Neural progenitor cell (in vitro differentiated cells): ENCODE measurements at regions not wholly inside any gene's neighbourhood (a gene's known extent, or its start where the extent isn't known, plus 50 kb on each side); places are given as distances from the start of the nearest gene placed in this dataset.

ENCODE experiments used
- DNase-seq: peaks from one replicate; pipeline ENCODE4 v3.0.0-alpha.2; 2016; ENCODE audit warnings: low spot score
- H2AFZ ChIP-seq: fragments of 200-600 bp; sonication (generic); replicated peaks from 2 replicates; pipeline ENCODE4 v1.6.1; 2016; ENCODE audit warnings: antibody characterized with exemption
- H3F3A ChIP-seq: fragments of 200-600 bp; sonication (generic); 2 replicates; pipeline ENCODE4 v1.6.1; 2016; ENCODE audit warnings: antibody characterized with exemption, low read depth
- H3K27ac ChIP-seq: fragments of 200-600 bp; sonication (generic); 2 replicates; pipeline ENCODE4 v1.5.1; 2016; ENCODE audit warnings: mild to moderate bottlenecking
- H3K27me3 ChIP-seq: fragments of 200-600 bp; sonication (generic); 2 replicates; pipeline ENCODE4 v1.6.1; 2016; ENCODE audit warnings: mild to moderate bottlenecking, moderate library complexity
- H3K36me3 ChIP-seq: fragments of 200-600 bp; sonication (generic); 2 replicates; pipeline ENCODE4 v1.5.1; 2016
- H3K4me1 ChIP-seq: fragments of 200-600 bp; sonication (generic); 2 replicates; pipeline ENCODE4 v1.6.1; 2016; ENCODE audit warnings: mixed run types
- H3K4me2 ChIP-seq: fragments of 200-600 bp; sonication (generic); 2 replicates; pipeline ENCODE4 v1.6.1; 2016
- H3K4me3 ChIP-seq: fragments of 200-600 bp; sonication (generic); 2 replicates; pipeline ENCODE4 v1.5.1; 2016
- H3K79me2 ChIP-seq: fragments of 200-600 bp; sonication (generic); 2 replicates; pipeline ENCODE4 v1.6.1; 2016; ENCODE audit warnings: low read depth
- H3K9ac ChIP-seq: fragments of 200-600 bp; sonication (generic); 2 replicates; pipeline ENCODE4 v1.6.1; 2016
- H3K9me3 ChIP-seq: fragments of 200-600 bp; sonication (generic); 2 replicates; pipeline ENCODE4 v1.5.1; 2016; ENCODE audit warnings: low read depth
- H4K20me1 ChIP-seq: fragments of 200-600 bp; sonication (generic); 2 replicates; pipeline ENCODE4 v1.6.1; 2016; ENCODE audit warnings: low read depth
- H3K27ac Mint-ChIP-seq: 3 replicates; pipeline ENCODE4 v1.8.0; 2021; ENCODE audit warnings: mixed read lengths
- H3K27me3 Mint-ChIP-seq: 2 replicates; pipeline ENCODE4 v1.8.0; 2022; ENCODE audit warnings: low read depth, mild to moderate bottlenecking, inconsistent platforms, moderate library complexity, mixed read lengths; ENCODE audit not compliant: insufficient read depth
- H3K36me3 Mint-ChIP-seq: 3 replicates; pipeline ENCODE4 v1.8.0; 2021; ENCODE audit warnings: mixed read lengths
- H3K4me1 Mint-ChIP-seq: 3 replicates; pipeline ENCODE4 v1.8.0; 2021; ENCODE audit warnings: mixed read lengths
- H3K4me3 Mint-ChIP-seq: 3 replicates; pipeline ENCODE4 v1.8.0; 2021; ENCODE audit warnings: mild to moderate bottlenecking, moderate library complexity, mixed read lengths
- H3K9me3 Mint-ChIP-seq: 3 replicates; pipeline ENCODE4 v1.8.0; 2020; ENCODE audit warnings: mixed read lengths
- EZH2 ChIP-seq: fragments of 200-600 bp; sonication (generic); IDR thresholded peaks from 2 replicates; pipeline ENCODE4 v1.6.1; 2017; ENCODE audit warnings: antibody characterized with exemption, mild to moderate bottlenecking, moderate library complexity
- EZH2phosphoT487 ChIP-seq: fragments of 200-600 bp; sonication (generic); IDR thresholded peaks from 2 replicates; pipeline ENCODE4 v1.6.1; 2017; ENCODE audit warnings: antibody characterized with exemption
- TF ChIP-seq, protein P1 (sequence below): fragments of 200-600 bp; sonication (generic); IDR thresholded peaks from 2 replicates; pipeline ENCODE4 v1.5.1; 2017; ENCODE audit warnings: antibody characterized with exemption, mild to moderate bottlenecking

DNA sequence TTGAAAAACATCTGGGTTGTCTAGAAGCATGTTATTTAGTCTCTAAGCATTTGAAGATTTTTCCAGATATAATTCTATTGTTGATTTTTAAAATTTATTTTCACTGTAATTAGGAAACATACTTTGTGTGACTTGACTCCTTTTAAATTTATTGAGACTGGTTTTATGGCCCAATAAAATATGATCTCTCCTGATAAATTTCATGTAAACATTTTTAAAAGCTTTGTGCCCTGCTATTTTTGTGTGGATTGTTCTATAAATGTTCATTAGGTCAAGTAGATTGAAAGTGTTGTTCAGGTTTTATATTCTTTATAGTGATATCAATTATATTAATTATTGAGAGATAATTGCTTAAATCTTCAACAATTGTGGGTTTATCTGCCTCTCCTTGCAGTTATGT, 105.4 kb downstream of the RFX6 start:
- no peak overlapping the region for H3K27ac ChIP-seq
- H3K36me3 Mint-ChIP-seq, result no peaks in the 10 kb centered on the region
- H4K20me1 ChIP-seq, result no peaks in the 10 kb centered on the region
- H3K9ac ChIP-seq, result no peak overlapping the region
- DNase-seq, result no peak
- peaks cover 4% of the 10 kb centered on the region for H3K9me3 Mint-ChIP-seq
- no peak overlapping the region for H2AFZ ChIP-seq
- TF ChIP-seq EZH2 (no peak), EZH2phosphoT487 (no peak)
- TF ChIP-seq, protein P1, sequence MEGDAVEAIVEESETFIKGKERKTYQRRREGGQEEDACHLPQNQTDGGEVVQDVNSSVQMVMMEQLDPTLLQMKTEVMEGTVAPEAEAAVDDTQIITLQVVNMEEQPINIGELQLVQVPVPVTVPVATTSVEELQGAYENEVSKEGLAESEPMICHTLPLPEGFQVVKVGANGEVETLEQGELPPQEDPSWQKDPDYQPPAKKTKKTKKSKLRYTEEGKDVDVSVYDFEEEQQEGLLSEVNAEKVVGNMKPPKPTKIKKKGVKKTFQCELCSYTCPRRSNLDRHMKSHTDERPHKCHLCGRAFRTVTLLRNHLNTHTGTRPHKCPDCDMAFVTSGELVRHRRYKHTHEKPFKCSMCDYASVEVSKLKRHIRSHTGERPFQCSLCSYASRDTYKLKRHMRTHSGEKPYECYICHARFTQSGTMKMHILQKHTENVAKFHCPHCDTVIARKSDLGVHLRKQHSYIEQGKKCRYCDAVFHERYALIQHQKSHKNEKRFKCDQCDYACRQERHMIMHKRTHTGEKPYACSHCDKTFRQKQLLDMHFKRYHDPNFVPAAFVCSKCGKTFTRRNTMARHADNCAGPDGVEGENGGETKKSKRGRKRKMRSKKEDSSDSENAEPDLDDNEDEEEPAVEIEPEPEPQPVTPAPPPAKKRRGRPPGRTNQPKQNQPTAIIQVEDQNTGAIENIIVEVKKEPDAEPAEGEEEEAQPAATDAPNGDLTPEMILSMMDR, result no peak
- H3K4me1 Mint-ChIP-seq, result no peaks in the 10 kb centered on the region
- H3K27me3 ChIP-seq, result no peaks in the 10 kb centered on the region
- H3K27ac Mint-ChIP-seq, result no peak overlapping the region
- H3K36me3 ChIP-seq, result no peaks in the 10 kb centered on the region
- H3K4me2 ChIP-seq, result no peak overlapping the region
- H3K79me2 ChIP-seq, result no peaks in the 10 kb centered on the region
- H3K4me3 ChIP-seq, result no peak overlapping the region
- H3K9me3 ChIP-seq, result no peaks in the 10 kb centered on the region
- no peak overlapping the region for H3K4me3 Mint-ChIP-seq
- no peaks in the 10 kb centered on the region for H3F3A ChIP-seq
- H3K4me1 ChIP-seq, result no peaks in the 10 kb centered on the region
- no peaks in the 10 kb centered on the region for H3K27me3 Mint-ChIP-seq

DNA sequence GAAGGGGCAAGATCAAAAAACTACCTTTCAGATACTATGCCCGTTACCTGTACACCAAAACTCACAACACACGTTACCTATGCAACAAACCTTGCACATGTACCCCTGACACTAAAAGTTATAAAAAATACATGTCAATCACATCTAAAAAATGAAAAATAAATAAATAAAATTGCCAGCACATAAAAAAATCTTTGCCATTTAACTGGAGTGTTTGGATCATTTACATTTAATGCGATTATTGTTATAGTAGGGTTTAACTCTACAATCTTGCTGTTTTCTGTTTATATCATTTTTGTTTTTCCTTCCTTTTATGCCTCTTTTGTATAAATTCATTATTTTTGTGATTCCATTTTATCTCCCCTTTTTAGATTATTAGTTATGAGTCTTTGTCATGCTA, 106.3 kb downstream of the RFX6 start:
- peaks cover 4% of the 10 kb centered on the region for H3K9me3 Mint-ChIP-seq

DNA sequence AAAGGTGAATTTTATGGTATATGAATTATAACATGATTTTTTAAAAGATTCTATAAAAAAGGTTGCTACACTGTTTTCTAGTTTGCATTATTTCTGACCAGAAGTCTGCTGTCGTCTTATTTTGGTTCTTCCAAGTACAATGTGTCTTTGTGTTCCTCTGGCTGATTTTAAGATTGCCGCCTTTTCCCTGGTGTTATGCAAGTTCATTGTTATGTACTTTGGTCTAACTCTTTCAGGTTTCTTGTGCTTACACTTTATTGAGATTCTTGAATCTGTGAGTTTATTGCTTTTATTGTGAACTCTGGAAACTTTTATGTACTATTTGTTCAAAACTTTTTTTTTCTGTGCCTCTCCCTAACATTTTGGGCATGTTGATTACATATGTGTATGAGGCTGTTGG, 109.8 kb downstream of the RFX6 start:
- Histone ChIP-seq H3F3A (no peaks in the 10 kb centered on the region), H3K79me2 (no peaks in the 10 kb centered on the region), H3K4me1 (no peaks in the 10 kb centered on the region), H3K4me3 (no peak overlapping the region), H3K9ac (no peak overlapping the region), H3K36me3 (no peaks in the 10 kb centered on the region), H2AFZ (no peak overlapping the region), H3K9me3 (no peaks in the 10 kb centered on the region), H3K27ac (no peak overlapping the region), H3K27me3 (no peaks in the 10 kb centered on the region), H4K20me1 (no peaks in the 10 kb centered on the region), H3K4me2 (no peak overlapping the region)
- DNase-seq, result no peak
- H3K27ac Mint-ChIP-seq, result no peak overlapping the region
- H3K4me3 Mint-ChIP-seq, result no peak overlapping the region
- peaks cover 4% of the 10 kb centered on the region for H3K9me3 Mint-ChIP-seq
- no peaks in the 10 kb centered on the region for H3K4me1 Mint-ChIP-seq
- TF ChIP-seq, protein P1, result no peak
- TF ChIP-seq EZH2 (no peak), EZH2phosphoT487 (no peak)
- H3K27me3 Mint-ChIP-seq, result no peaks in the 10 kb centered on the region
- H3K36me3 Mint-ChIP-seq, result no peaks in the 10 kb centered on the region

More for the DNA sequence above, 106.3 kb downstream of the RFX6 start:
- Histone ChIP-seq H3K4me1 (no peaks in the 10 kb centered on the region), H3F3A (no peaks in the 10 kb centered on the region), H3K79me2 (no peaks in the 10 kb centered on the region), H3K27me3 (no peaks in the 10 kb centered on the region), H3K9me3 (no peaks in the 10 kb centered on the region), H3K4me2 (no peak overlapping the region), H3K4me3 (no peak overlapping the region), H3K36me3 (no peaks in the 10 kb centered on the region), H3K27ac (no peak overlapping the region), H3K9ac (no peak overlapping the region), H4K20me1 (no peaks in the 10 kb centered on the region), H2AFZ (no peak overlapping the region)
- H3K4me1 Mint-ChIP-seq, result no peaks in the 10 kb centered on the region
- no peak overlapping the region for H3K27ac Mint-ChIP-seq
- no peaks in the 10 kb centered on the region for H3K36me3 Mint-ChIP-seq
- H3K4me3 Mint-ChIP-seq, result no peak overlapping the region
- no peak for DNase-seq
- no peaks in the 10 kb centered on the region for H3K27me3 Mint-ChIP-seq
- TF ChIP-seq EZH2phosphoT487 (no peak), EZH2 (no peak)
- TF ChIP-seq, protein P1, result no peak
